ENCODE measurements at regions not wholly inside any gene's neighbourhood (a gene's known extent, or its start where the extent isn't known, plus 50 kb on each side); places are given as distances from the start of the nearest gene placed in this dataset.
A peak's percentile ranks its signal among the peaks of the same experiment; 100 is the strongest.

GRCh38 chr18:70468861-70469547 is 180.2 kb downstream of the SOCS6 start:
- DNase-seq = no peak

GRCh38 chr18:70464343-70465114 is 175.7 kb downstream of the SOCS6 start:
- DNase-seq = peak; percentile 21

DNA sequence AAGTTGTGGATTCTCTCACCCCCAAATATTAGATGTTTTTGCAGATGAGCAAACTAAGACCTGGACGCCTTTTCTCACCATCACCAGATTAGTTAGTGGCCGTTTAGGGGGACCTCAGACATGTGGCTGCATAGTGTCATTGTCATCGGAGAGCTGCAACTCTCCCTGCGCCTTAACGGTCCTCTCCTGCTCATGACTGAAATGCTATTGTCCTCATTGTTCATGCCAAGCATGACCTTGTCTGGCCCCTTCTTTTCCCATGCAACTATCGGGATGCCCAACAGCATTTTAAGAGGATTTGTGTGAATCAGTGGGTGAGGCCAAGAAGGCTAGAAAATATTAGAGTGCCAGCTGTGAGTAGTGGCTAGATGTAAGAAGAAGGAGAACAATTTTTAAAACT is 174.2 kb downstream of the SOCS6 start:
- DNase-seq = no peak

DNA sequence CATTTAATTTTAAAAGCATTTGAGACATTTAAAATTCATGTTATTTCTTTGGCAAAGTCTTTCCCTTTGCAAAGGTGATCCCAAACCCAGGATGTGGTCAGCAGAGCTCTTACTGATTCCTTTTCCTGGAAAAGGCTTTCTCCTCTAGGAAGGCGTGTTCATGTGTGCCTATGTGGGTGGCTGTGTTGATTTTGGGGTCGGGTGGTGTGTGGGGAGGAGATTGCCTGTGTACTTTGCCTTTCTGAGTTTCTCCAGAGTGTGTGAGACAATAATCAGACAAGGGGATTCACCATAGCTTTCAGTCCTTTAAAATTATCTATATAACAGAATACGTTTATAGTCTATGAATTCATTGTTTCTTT is 173.2 kb downstream of the SOCS6 start:
- DNase-seq = no peak

- DNase-seq = no peak
Observed at GRCh38 chr18:70461323-70462077, 172.7 kb downstream of the SOCS6 start.

DNA sequence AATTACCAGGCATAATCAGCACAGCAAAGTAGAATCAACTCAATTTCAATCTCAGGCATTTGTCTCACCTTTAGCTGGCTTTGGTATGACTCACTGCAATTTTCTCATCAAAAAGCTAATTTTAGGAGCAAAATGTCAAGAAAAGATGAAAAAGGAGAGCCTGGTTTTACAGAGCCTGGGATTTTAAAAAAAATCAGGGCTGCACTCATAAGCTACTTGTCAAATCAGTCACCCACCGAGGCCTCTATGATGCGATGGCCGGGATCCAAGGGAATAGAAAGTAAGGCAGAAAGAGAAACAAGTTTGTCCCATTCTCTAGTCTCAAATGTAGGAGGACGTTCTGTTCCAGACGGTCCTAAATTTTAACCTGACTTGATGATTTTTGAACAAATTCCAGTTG is 170.9 kb downstream of the SOCS6 start:
- no peak for DNase-seq

DNA sequence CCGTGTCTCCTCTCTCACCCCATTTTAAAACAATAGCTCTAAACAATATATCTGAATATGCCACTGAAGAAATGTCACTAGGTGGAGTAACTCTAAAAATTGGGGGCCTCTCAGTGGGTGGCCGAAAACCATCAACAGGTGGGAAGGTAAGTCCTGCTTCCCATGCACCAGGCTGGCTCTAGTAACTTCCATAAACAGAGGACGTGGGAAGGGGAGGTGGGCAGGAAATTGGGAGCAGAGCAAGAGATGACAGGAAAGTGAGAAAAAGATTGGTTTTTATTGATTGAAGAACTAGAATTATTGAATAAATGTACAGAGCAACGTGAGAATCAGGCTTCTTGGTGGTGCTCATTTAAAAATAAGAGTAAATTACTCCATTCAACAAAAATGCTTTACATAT is 170.4 kb downstream of the SOCS6 start:
- no peak for DNase-seq

DNA sequence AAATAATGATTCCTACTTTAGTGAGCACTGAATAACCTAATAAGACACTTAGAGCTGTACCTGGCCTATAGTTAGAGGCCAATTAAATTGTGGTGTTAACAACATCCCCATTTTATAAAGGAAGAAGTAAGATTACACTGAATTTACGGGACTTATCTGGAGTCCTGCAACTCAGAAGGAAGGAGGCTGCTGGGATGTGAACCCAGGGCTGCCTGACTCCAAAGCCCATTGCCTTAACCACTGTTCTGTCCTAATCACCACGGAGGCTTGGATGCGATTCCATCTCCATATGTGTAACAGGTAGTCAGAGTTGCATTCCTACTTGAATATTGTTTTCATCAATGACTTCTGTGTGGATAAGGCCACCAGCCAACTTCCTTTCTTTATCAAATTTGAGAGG is 168.9 kb downstream of the SOCS6 start:
- no peak for DNase-seq

- DNase-seq = no peak
Observed at GRCh38 chr18:70457223-70457622, 168.4 kb downstream of the SOCS6 start.

DNA sequence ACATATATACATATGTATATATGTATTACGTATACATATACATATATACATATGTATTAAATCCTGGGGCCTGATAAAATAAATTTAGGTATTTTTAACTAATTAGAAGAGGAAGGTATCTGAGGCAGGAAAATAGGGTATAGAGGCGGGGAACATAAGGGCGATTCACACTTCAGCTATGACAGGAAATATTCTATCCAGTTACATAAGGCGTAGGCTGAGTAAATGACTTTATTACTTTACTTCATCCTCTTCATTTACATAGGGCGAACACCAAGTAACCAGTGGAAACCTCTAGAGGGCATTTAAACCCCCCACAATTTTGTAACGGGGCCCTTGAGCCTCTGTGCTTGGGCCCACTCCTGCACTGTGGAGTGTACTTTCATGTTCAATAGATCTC is 167.5 kb downstream of the SOCS6 start:
- DNase-seq = no peak

DNA sequence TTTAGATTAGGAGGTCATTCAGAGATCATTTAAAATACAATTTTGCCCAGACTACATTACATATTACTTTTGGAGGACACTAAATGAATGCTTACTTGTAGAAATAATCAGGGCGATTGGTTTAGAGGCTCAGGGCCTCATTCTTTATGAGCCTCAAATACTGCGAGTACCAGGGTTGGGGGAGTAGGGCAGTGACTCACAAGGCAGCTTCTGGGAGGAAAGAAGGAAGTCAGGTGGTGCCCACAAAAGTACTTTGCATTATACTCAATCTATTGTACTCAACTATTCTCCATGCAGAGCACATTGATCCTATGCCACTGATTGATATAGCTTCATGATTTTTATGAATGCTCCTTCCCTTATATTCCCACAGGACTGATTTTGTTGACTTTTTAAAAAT is 166.9 kb downstream of the SOCS6 start:
- no peak for DNase-seq

- peak; percentile 38 for DNase-seq
Observed at GRCh38 chr18:70454704-70455322, 166.0 kb downstream of the SOCS6 start.

DNA sequence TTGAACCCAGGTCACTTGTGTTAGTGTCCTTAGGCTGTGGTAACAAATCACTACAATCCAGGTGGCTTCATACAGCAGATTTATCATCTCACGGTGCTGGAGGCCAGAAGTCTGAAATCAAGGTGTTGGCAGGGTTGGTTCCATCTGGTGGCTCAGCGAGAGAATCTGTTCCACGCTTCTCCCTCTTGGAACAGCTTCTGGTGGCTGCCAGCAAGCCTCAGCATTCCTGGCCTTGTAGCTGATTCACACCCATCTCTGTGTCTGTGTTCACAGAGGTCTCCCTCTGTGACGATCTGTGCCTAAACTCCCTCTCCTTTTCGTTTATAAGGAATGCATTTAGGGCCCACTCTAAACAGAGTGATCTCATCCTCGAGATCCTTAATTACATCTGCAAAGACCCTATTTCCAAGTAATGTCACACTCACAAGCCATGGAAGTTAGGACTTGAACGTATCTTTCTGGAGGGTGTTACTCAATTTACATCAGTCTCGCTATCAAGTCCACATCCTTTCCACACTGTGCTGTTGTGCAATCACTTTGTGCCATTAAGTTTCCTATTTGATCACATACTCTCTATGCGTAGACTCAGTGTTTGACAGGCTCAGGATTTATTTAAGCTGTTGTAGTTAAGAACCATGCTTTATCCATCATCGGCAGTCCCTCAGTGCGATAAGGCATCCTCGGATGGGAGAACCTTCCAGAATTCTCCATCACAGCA is 164.4 kb downstream of the SOCS6 start:
- no peak for DNase-seq

DNA sequence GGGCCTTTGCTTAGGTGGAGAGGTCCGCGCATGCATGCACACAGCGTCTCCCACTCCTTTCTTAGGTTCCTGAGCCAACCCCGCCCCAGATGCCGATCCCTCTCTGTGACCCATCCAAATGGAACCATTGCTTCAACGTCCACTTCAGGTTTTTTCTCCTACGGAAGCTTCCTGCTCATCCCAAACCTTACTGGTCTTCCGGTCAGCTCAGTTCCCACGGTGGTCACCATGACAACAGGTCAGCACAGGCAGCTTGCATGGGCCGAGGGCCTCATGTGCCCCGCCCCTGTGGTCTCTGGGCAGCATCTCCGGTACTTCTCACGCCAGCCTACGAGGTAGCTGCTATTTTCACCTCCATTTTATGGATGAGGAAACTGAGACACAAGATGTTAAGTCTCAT is 163.7 kb downstream of the SOCS6 start:
- no peak for DNase-seq

GRCh38 chr18:70450426-70451253 is 161.8 kb downstream of the SOCS6 start:
- DNase-seq = no peak

GRCh38 chr18:70448588-70448987 is 159.7 kb downstream of the SOCS6 start:
- no peak for DNase-seq

DNA sequence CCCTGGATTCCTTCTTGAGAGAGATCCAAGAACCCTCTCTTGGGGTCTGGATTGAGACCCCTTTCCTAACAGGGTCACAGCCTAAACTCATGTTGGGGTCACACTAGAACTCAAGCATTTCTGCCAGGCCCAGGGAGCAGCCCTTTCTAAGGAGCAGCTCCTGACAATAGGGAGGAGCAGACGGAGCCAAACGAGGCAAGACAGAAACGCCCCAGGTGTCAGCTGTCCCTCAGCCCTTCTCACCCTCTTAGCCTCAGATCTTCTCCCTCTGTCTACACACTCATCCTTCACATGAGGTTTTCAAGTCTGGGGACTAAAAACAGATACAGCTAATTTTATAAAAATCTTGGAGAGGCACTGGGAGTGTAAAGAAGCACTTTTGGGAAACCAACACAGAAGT is 157.2 kb downstream of the SOCS6 start:
- DNase-seq = no peak

DNA sequence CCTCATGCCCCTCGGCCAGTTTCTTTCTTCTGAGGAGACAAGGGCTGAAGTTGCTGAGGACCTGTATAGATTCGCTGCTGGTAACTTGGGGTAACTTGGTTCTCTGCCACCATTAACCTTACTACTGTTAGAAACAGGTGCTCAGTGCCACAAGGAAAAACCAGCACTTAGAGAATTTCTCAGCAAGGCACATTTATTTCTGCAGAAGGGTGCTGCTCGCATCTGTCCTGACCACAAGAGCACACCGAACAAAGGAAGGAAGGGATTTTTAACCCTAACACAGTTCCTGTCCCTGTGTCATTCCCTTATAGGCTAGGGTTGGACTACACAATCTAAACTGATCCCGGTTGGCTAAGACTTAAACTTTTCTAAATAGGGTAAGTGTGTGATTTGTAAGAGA is 154.1 kb downstream of the SOCS6 start:
- no peak for DNase-seq

- DNase-seq = no peak
Observed at GRCh38 chr18:70432804-70433400, 144.1 kb downstream of the SOCS6 start.

DNA sequence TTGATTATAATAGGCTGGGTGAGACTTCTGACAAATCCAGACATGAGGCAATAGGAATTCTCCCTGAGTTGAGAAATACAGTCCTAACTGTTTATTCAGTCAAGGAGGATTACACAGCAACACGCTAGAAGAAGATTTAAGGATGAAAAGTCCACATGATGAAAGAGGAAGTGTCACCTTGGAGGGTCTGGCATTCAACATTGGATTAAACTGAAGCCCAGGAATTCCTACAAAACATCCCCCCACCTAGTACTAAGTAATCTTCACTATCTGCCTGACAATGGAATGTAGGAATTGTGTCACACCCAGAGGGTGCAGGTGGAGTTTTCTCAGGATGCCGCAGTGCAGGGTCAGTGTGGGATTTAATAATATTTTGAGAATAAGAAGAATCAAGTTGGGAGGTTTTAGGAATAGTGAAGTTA is 142.4 kb downstream of the SOCS6 start:
- no peak for DNase-seq

DNA sequence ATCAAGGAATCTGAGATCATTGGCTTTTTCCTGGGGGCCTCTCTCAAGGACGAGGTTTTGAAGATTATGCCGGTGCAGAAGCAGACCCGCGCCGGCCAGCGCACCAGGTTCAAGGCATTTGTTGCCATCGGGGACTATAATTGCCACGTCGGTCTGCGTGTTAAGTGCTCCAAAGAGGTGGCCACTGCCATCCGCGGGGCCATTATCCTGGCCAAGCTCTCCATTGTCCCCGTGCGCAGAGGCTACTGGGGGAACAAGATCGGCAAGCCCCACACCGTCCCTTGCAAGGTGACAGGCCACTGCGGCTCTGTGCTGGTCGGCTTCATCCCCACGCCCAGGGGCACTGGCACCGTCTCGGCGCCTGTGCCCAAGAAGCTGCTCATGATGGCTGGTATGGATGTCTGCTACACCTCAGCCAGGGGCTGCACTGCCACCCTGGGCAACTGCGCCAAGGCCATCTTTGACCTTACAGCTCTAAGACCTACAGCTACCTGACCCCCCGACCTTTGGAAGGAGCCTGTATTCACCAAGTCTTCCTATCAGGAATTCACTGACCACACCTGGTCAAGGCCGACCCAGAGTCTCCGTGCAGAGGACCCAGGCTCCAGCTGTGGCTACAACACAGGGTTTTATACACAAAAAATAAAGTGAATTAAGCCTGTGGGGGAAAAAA is 141.8 kb downstream of the SOCS6 start:
- no peak for DNase-seq
